Skeletal muscle satellite cell (primary cell): ENCODE measurements at regions not wholly inside any gene's neighbourhood (a gene's known extent, or its start where the extent isn't known, plus 50 kb on each side); places are given as distances from the start of the nearest gene placed in this dataset.

ENCODE experiments used
- H3K27me3 ChIP-seq: 2 replicates; pipeline ENCODE4 v1.7.0; 2013; ENCODE audit warnings: low read length; ENCODE audit not compliant: control insufficient read depth, insufficient read depth
- H3K36me3 ChIP-seq: 2 replicates; pipeline ENCODE4 v1.7.0; 2013; ENCODE audit warnings: mild to moderate bottlenecking, control low read depth, low read length; ENCODE audit not compliant: insufficient read depth
- H3K4me1 ChIP-seq: 2 replicates; pipeline ENCODE4 v1.7.0; 2013; ENCODE audit warnings: low read length; ENCODE audit not compliant: control insufficient read depth, insufficient read depth
- H3K4me2 ChIP-seq: 2 replicates; pipeline ENCODE4 v1.7.0; 2013; ENCODE audit warnings: mild to moderate bottlenecking, low read length
- H3K4me3 ChIP-seq: 2 replicates; pipeline ENCODE4 v1.7.0; 2013; ENCODE audit warnings: low read length
- H3K9ac ChIP-seq: 2 replicates; pipeline ENCODE4 v1.7.0; 2013; ENCODE audit warnings: mild to moderate bottlenecking, low read depth, low read length, moderate library complexity
- H3K9me3 ChIP-seq: replicated peaks from 2 replicates; pipeline ENCODE4 v1.7.0; 2013; ENCODE audit warnings: mild to moderate bottlenecking, control low read depth, low read length

DNA sequence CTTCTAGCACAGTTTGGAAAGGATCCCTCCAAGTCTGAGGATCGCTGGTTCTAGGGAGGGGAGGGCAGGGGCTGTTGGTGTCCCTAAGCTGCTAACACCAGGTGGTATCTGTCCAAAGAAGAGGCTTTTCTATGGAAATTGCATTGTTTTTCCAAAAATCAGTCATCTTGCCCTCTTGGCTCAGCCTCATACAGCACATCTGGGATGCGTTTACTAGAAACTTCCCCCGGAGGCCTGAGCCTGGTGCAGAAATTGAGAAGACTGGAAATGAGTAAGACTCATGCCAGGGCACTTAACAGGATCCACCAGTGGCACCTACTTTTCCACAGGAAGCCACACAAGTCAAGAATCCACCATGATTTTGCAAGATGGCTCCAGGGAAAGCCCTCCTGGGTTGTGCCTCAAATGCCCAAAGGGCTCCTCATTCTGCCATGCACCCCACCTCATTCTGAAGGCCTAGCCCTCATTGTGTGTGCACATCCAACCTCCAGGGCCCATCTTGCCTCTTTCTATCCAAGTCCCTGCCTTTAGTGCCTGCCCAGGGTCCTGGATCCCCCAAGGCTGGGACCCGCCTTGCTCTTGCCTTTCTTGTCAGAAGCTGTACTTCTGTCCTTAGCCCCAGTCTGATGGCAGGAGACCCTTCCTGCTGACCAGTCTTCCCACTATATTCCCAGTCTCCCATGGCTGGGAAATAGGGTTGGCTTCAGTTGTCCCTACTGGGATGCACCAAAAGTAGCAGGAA lies 97.6 kb downstream of the MRPL14 start:
- no peak overlapping the region for H3K4me3 ChIP-seq
- no peak overlapping the region for H3K9ac ChIP-seq
- no peak overlapping the region for H3K4me2 ChIP-seq
- no peaks in the 10 kb centered on the region for H3K36me3 ChIP-seq
- H3K27me3 ChIP-seq = no peaks in the 10 kb centered on the region
- no peaks in the 10 kb centered on the region for H3K9me3 ChIP-seq
- peaks cover 17% of the 10 kb centered on the region for H3K4me1 ChIP-seq

DNA sequence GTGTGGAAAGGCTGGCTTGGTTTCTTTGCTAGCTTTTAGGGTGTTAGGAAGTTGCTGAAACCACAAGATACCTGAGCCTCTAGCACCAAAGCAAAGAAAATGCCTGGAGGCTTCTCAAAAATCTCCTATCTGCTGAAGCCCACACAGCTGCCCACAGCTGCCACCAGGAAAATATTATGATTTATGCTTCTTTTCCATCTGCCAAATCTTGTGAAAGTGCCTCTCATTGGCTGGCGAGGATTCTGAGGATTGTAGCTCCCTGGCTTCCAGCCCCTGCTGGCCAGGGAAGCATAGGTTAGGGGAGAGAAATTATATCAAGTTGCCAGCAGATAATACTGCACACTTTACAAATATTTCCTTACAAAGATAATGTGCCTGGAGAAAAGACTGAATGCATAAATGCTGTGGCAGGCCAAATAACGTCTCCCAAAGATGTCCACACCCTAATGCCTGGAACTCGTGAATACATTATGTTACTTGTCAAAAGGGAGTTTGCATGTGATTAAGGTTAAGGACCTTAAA lies 98.4 kb downstream of the MRPL14 start:
- Histone ChIP-seq H3K27me3 (no peaks in the 10 kb centered on the region), H3K4me3 (no peak overlapping the region), H3K9me3 (no peaks in the 10 kb centered on the region), H3K4me2 (no peak overlapping the region), H3K9ac (no peak overlapping the region), H3K36me3 (no peaks in the 10 kb centered on the region), H3K4me1 (peaks cover 10% of the 10 kb centered on the region)

DNA sequence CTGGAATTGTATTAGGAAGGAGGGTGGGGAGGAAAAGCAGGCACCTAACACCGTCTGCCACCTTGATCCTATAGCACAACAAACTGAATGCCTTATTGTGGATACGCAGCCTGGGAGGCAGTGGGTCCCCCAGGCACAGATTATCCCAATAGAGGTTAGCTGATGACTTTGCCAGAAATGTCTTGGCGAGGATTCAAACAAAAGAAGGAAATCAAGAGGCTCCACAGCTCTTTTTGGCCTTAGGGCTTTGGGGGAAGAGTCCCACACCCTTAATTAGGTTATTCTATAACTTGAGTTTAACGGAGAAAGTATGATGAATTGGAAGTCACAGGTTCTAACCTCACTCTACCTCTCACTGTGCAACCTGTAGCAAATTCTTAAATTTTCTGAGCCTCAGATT lies 102.0 kb downstream of the MRPL14 start:
- Histone ChIP-seq H3K4me3 (no peak overlapping the region), H3K9me3 (no peaks in the 10 kb centered on the region), H3K9ac (no peak overlapping the region), H3K4me2 (no peak overlapping the region), H3K4me1 (peaks cover 34% of the 10 kb centered on the region), H3K27me3 (no peaks in the 10 kb centered on the region), H3K36me3 (no peaks in the 10 kb centered on the region)

DNA sequence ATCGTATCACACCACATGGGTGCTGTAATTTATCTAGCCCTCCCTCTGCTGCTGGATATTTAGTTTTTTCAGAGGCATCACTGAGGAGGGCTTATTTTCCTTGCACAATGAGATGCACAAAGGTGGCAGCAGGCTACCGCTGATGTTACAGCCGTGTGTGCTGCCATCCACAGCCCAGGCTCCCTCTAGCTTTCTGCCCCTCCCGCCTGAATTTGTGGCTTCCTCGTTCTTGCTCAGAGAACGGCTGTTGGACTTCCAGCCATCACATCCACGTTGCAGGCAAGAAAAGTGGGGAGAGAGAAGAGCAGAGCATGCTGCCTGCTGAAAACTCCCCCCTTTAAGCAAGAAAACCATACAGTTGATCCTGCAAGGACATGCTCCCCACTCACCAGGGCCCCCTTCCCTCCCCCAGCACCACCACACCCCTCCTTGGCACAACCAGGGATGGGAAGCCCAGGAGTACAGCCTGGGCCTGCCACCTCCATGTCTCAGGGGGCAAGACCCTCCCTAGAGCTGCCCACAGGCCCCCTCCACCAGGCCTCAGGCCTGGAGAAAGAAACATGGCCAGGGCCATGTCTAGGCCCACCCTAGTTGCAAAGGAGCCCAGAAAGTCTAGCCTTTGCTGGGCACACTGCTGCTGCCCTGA lies 102.6 kb downstream of the MRPL14 start:
- Histone ChIP-seq H3K9me3 (no peaks in the 10 kb centered on the region), H3K9ac (no peak overlapping the region), H3K4me1 (peaks cover 36% of the 10 kb centered on the region), H3K27me3 (no peaks in the 10 kb centered on the region), H3K4me2 (no peak overlapping the region), H3K36me3 (no peaks in the 10 kb centered on the region), H3K4me3 (no peak overlapping the region)

DNA sequence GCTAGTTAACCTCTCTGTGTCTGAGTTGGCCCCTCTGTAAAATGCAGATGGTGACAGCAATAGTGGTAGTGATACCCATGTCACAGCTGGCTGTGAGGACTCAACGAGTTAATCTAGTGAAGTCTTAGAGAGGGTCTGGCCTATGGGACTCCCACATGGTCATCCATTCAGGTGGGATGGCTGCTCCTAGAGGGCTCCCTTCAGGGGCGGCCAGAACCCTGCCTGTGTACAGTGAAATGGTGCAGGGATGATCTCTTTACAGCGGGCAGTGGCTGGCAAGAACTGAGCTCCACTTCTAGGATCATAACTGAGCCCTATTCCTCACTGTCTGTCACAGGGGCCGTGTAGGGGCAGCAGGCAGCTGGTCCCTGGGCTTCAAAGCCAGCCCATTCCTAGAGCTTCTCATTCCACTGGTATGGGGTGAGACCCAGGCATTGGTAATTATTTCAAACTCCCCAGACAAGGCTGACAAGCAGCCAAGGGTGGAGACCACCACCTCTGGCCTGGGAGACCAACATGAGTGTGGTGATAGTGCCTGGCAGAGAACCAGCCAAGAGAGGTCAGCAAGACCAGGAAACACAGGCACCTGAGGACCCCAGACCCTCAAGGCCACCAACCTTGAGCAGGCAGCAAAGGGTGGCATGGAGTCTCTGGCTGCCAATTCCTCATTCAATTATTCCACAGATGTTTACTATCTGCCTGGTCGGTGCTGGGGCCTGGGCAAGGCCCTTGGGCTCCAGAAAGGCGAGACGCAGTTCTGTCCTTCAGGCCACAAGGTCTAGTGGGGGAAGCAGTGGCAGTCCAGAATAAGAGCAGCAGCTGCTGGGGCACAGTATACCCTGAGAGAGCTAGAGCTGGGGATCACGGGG lies 103.4 kb downstream of the MRPL14 start:
- Histone ChIP-seq H3K9me3 (no peaks in the 10 kb centered on the region), H3K27me3 (no peaks in the 10 kb centered on the region), H3K4me1 (peaks cover 30% of the 10 kb centered on the region), H3K36me3 (no peaks in the 10 kb centered on the region), H3K4me3 (no peak overlapping the region), H3K9ac (no peak overlapping the region), H3K4me2 (no peak overlapping the region)

DNA sequence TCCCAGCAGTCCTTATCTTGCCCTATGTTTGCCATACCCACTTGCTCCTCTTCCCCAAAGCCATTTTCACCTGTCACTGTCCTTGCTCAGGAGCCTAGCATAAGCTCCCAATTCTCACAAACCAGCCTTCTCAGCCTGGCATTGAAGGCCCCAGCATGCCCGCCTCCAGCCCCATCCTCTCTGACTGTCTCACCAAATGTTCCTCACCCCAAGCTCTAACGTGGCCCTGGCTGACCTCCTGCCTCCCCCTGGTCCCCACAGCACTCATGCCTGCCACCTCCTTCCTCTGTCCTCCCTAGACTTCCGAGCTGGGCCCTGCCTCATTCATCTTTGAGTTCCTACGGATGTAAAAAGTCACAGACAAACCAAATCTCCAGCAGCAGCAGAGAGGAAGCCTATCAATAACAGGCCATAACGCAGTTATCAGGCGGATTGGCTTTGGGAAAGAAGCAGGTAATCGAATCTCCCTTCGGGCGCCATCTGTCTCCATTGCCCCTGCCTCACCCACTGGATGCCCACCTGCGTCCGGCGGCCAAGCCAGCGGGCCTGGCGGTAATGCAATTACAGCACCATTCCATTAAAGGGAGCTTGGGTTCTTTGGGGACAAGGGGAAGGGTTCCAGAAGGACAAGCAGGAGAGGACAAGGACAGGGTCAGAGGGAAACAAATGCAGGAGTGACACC lies 104.4 kb downstream of the MRPL14 start:
- H3K4me3 ChIP-seq = no peak overlapping the region
- H3K9ac ChIP-seq = no peak overlapping the region
- H3K4me2 ChIP-seq = no peak overlapping the region
- peaks cover 26% of the 10 kb centered on the region for H3K4me1 ChIP-seq
- no peaks in the 10 kb centered on the region for H3K36me3 ChIP-seq
- no peaks in the 10 kb centered on the region for H3K9me3 ChIP-seq
- H3K27me3 ChIP-seq = no peaks in the 10 kb centered on the region

DNA sequence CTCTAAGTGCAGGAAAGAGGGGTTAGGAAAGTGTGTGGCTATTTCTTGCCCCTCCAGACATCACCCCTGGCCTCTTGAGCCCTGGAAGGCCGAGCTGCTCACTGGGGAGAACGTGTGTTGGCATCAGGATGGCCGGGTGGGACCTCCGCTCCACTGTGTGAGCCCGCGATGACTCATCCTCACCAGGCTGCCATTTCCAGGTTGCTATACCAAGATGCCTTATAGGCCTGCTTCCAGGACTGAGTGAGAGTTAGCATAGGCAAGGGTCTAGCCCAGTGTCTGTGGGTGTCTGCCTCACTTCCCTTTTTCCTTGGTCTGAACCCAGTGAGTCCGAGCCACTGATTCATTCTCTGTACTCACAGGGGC lies 105.0 kb downstream of the MRPL14 start:
- Histone ChIP-seq H3K9me3 (no peaks in the 10 kb centered on the region), H3K4me1 (peaks cover 26% of the 10 kb centered on the region), H3K27me3 (no peaks in the 10 kb centered on the region), H3K4me2 (no peak overlapping the region), H3K36me3 (no peaks in the 10 kb centered on the region), H3K4me3 (no peak overlapping the region), H3K9ac (no peak overlapping the region)

DNA sequence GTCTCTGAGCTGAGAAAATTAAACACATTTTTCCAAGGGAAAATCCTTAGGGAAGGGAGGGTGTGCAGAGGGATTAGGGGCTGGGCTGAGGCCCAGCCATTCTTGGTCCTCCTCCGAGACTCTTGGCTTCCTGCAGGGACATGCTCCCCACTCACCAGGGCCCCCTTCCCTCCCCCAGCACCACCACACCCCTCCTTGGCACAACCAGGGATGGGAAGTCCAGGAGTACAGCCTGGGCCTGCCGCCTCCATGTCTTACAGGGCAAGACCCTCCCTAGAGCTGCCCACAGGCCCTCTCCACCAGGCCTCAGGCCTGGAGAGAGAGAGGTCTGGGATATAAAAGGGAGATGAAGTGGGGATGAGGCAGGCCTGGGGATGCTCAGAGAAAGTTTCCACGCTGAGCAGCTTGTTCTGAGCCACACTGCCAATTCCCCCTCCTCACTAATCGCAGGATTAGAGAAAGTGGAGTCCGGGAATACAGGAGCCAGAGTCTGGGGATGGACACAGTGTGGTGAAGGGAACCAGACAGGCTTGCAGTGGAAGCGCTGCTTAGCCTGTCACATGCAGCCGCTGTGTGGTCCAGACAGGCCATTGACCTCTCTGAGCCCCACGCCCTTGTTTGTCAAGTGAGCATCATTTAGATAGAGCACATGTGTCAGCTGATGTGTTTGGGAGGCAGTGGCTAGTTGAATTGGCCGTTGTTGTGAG lies 105.5 kb downstream of the MRPL14 start:
- no peak overlapping the region for H3K9ac ChIP-seq
- H3K4me1 ChIP-seq = peaks cover 26% of the 10 kb centered on the region
- H3K4me2 ChIP-seq = no peak overlapping the region
- H3K9me3 ChIP-seq = no peaks in the 10 kb centered on the region
- H3K27me3 ChIP-seq = no peaks in the 10 kb centered on the region
- H3K36me3 ChIP-seq = no peaks in the 10 kb centered on the region
- no peak overlapping the region for H3K4me3 ChIP-seq

DNA sequence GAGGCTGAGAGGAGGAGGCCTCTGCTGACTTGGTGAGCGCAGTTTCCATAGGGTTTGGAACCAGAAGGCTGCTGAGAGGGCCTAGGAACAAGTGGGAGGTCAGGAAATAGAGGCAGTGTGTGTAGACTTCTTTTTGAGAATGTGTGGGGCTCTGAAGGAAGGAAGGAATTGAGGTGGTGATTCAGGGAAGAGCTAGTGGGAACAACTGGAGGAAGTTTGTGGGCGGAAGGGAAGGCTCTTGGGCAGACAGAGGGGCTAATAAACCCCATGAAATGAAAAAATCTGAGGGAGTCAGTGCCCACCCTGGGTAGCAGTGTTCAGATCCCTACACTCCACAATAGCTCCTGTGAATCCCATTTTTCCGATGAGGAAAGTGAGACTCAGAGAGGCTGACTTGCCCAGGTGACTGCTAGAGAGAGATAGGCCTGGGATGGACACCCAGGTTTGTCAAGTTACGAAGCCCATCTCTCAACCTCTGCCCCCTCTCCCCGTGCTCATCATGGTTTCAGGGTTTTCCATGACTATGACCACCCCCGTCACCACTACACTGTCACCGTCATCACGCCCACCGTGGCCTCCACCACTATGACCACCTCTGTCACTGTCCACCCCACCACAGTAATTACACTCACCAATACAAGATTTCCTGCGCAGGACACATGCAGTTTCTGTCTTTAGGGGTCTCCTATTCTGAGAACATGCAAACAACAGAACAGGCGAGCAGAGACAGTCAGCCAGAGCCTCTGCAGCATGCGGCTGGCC lies 106.4 kb downstream of the MRPL14 start:
- Histone ChIP-seq H3K9me3 (no peaks in the 10 kb centered on the region), H3K36me3 (no peaks in the 10 kb centered on the region), H3K4me1 (peaks cover 28% of the 10 kb centered on the region), H3K4me3 (no peak overlapping the region), H3K4me2 (no peak overlapping the region), H3K27me3 (no peaks in the 10 kb centered on the region), H3K9ac (no peak overlapping the region)

DNA sequence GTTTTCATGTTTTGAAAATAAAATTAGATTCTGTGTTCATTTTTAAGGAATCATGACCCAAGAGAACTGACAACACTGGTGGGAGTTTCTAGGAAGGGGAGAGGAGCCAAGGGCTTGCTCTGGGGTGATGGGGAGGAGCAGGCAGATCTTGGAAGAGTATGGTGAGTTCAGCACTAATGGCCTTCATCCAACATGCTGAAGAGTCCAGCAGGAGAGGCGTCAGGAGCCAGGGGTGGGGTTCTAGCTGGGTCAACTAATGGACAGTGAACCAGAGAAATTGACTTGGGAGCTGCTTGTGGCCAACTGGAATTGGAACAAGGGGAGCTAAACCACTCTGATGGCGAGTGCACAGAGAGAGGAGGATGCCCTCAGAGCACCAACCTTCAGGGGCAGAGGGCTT lies 107.1 kb downstream of the MRPL14 start:
- no peak overlapping the region for H3K4me3 ChIP-seq
- H3K4me1 ChIP-seq = peaks cover 28% of the 10 kb centered on the region
- no peaks in the 10 kb centered on the region for H3K27me3 ChIP-seq
- no peak overlapping the region for H3K4me2 ChIP-seq
- no peaks in the 10 kb centered on the region for H3K36me3 ChIP-seq
- H3K9ac ChIP-seq = no peak overlapping the region
- H3K9me3 ChIP-seq = no peaks in the 10 kb centered on the region
